Left renal cortex interstitium (tissue), 4 donors: ENCODE measurements at regions not wholly inside any gene's neighbourhood (a gene's known extent, or its start where the extent isn't known, plus 50 kb on each side); places are given as distances from the start of the nearest gene placed in this dataset.
"Not testable (repeated sequence)": the region's sequence is repeated elsewhere in the genome, so short reads cannot be mapped to it uniquely, and the experiment has no call there.

Experiments used
- DNase-seq, 4 donors: peaks; one replicate each; pipeline ENCODE4 v3.0.0-alpha.2; 2013; ENCODE audit warnings: low read depth in 4 of 4, low spot score in 2 of 4, missing footprints in 1 of 4

DNA sequence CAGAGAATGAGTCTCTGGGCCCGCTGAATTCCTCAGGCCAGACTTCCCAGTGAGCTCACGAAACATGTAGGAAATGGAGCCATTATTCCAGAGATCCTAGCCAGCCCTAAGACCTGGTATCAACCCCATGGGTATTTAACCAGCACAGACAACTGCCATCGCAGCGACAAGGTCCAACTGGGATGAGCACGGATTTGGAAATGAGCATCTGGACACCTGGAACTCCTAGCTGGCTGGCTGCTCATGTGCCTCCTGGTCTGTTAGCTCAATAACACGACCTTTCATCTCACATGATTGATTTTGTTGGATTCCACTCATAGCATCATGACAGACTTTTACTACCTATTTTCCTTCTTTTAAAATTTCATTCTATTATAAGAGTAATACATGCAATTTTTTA is 51.0 kb downstream of the POU3F3 start:
- no peak for DNase-seq

- DNase-seq: no peak
Measured at GRCh38 chr2:104909317-104909716, 55.4 kb downstream of the POU3F3 start.

- no peak for DNase-seq
Measured at GRCh38 chr2:104914509-104914908, 60.6 kb downstream of the POU3F3 start.

GRCh38 chr2:104915107-104915793 is 61.3 kb downstream of the POU3F3 start:
- no peak for DNase-seq

DNA sequence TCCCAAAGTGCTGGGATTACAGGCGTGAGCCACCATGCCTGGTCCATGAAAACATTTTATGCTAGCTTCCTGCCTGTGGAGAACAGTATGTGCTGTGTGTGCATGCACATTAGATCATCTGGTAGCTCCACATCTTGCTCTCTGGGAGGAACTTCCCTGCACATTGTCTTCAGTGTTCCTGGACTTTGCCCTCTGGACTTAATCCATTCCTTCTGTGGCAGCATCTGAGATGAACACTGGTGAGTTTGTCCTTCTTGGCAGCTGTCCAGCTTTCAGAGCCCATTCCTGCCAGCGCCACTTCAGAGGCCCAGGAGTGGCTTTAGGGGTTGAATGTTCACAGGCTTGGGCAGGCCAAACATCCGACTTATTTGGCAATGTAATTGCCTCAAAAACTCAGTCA is 65.2 kb downstream of the POU3F3 start:
- DNase-seq: no peak

DNA sequence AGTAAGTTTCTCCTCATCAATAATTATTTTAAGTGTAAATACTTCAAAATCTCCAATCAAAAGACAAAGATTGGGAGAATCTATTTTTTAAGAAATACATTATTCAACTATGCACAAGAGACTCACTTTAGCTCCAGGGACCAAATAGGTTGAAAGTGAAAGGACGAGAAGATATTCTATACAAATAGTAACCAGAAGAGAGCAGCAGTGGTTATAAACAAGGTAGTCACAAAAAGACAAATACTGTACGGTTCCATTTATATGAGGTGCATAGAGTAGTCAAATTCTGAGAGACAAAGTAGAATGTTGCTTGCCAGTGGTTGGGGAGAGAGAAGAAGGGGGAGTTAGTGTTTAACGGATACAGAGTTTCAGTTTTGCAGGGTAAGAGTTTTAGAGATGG is 69.8 kb downstream of the POU3F3 start:
- DNase-seq: no peak

DNA sequence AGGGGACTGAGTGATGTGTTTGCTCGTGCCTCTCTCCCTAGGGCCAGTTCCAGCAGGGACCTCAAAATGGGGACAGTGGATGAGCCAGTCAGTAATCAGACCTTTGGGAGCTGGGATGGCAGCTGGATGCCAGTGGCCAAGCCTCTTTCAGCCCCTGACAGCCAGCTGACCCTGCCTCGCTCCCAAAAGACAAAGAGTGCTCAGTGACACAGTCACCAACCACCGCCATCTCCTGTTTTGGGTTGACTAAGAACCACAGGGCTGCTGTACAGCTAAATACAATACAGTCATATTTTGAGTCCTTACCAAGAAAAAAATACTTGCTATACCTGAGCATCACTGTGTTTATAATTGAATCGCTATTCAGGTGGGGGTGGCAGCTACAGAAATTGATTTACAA is 75.7 kb downstream of the POU3F3 start:
- no peak for DNase-seq

DNA sequence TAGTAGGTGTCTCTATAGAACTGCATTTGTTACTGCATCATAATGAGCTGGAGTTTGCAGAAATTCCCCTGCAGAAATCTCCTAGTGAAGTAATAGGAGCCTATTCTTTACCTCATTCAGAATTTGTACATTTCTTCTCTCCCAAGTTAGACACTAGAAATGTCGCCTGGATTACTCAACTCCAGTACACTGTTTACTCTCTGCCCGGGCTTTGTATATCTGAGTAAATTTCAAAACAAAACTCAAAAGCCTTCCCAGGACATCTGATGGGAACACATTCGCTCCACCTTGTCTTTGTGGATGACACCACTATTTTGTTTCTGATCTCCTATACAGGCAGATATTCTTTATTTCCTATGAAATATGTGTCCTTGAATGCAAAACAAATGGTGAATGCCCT is 76.8 kb downstream of the POU3F3 start:
- DNase-seq: no peak

DNA sequence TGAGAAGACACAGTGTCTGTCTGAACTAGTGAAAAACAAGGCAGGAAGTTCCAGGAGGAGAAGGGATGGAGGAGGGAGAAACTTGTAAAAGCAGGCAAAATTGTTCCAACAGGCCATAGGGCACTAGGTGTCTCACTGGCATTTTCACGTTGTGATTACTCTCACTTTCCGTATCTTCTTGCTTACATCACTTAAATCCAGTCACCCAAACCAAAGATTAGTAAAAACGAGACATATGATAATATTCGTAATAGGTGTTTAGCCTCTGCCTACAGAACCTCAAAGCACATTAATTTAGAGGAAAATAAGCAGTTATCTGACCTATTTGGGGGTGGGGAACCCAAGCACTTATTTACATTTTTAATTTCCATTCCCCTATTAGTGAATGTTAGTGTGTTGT is 78.3 kb downstream of the POU3F3 start:
- DNase-seq: no peak

DNA sequence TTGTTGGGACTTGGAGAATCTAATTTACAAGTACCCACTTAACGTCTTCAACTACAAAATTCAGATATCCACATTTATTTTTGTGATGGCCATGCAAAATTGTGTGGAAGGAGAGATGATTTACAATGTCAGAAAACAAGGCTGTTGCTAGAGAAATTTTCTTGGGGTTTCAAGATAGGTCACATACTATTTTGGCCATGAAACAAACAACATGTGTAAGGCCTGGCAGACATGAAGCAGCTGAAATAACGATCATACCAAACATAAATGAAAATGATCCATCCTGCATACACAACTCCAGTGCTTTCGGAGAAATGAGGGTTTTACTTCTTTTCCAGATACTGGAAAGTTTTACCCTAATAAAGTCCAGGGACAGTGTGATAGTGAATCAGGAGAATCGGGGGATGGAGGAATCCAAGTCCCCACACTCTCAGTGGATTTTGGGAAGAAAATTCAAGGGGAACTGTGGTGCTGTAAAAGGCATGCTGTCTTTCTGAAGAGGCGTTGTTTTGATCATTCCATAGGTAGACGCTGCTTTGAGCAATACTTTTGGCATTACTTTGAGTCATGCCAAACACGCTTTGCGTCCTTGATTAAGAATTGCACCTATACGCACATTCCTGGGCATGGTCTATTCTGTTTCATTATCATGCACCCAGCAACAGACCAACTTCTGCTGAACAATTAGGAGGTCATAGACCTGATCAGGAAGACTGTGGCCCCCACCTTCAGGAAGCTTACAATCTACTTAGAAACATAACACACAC is 79.4 kb downstream of the POU3F3 start:
- no peak for DNase-seq

DNA sequence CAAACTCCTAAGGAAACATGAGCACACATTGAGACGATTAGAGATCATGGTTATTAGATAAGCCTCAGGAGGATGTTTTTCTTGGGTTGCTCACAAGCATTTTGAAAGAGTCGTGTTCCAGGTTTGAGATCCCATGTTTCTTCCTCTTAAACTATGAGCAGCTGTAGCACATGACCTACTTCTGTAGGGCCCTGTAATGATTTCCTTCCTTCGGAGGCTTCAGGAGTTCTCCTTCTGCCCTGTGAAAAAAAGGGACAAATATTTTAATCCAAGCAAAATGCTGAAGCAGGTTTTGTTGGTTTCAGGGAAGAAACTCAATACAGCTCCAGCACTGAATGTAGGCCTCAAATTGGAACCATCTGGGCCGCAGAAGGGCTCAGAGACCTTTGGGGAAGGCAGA is 82.6 kb downstream of the POU3F3 start:
- no peak for DNase-seq

DNA sequence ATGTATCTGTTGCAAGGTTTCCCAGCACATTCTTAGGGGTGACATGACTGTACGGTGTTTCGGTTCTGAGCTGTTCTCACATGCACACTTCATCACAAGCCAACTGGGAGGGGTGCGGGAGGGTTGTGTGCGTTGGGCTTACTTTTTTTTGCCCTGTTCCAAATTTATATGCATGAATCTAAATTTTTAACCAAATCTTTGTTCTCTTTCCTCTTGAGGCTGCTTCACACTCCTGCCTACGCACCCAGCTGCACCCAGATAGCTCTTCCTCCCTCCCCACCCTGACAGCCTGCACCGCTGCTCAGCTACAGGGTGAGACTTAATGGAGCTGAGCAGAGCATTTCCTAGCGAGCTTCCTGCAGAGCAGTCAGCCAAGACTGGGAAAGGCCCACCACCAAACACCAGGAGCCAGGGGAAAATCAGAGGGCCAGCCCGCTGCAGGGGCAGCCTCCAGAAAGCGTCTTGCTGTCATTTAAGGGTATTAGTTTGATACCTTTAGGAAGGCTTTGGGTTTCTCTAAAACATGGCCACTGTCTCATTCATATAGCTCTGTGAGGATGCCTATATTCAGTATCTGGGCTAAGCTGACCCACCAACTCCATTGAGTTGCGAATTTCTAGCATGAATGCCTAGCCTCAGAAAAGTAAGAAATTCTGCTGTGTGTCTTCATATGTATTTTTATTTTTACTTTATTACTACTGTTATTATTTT is 84.5 kb downstream of the POU3F3 start:
- no peak for DNase-seq

DNA sequence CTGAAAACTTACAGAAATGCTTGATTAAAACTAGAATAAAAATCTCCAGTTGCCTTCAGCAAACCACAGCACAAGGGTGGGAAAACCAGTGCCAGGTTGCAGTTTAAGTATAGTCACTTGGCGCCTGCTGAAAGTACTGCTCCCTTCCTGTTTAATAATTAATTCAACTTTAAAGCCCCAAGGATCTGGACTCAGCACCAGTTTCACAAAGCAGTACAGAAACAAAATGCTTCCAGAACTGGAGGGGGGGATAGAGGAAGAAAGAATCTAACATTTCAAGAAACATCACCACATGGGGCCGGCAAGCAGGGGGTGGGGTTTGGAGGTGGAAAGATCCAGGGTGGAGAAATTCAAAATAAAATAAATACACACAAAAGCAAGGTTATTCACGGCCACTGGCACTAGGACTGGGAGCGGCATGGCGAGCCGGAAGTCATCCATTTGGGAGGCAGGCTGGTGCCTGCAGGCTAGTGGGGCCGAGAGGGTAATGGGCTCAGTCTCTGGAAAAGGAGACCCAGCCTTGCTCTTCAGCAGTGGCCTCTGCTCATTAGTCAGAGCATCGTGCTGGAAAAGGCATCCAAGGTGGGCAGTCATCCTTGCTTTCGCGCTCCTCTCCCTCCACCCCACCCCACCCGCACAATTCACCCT is 85.8 kb downstream of the POU3F3 start:
- DNase-seq: no peak

DNA sequence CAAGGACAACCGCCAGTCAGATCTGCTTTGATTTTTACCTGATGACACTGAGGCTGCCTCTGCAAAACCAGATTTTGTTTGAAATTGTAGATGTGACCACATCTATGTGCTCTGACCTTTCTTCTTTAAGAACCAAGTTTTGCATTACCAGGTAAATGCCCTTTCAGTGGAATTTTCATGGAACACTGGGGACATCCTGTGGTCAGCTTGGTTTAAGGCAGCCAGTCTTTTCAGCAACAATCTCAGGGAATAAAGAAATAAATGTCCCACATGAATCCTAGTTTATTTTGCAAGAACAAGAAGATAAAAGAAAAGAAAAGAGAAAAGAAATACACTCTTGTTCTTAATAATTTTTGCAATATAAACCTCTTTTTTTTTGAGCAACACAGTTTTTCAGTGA is 90.6 kb downstream of the POU3F3 start:
- DNase-seq: peak in 1 of 4 donors; percentile 56

DNA sequence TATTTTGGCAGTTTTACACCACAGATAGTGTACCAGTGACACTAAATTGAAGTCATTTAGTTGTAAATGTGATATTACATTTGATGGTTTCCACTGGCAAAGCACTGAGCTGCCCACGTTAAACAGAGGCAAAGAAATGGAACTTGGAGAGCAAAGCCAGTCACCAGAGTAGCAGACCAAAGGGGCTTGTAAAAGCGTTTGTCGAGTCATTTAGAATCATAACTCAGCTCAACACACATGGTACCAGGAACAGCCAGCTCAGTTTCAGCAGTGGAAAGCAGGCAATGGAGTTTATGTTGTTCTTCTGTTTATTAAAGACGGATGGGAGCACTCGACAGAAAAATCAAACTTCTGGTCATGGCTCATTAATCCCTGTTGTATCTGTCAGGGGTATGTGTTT is 91.2 kb downstream of the POU3F3 start:
- DNase-seq: no peak

DNA sequence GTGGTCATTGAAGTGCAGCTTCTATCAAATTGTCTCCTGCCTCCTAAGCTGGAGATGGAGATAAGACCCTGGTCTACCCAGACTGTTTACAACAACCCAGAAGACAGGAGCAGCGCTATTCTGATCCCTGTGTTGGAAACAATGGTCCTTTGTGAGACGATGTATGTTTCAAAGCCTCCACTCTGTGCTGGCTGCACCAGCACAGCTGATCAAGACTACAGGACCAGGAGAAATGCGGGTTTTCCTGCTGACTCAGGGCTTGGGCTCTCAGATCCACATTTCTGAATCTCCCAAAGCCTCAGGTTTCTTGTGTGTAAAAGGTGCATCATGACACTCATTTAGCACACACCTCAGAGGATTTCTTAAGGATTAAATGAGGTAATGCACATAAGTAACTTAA is 92.0 kb downstream of the POU3F3 start:
- DNase-seq: no peak

- DNase-seq: not testable (repeated sequence)
Measured at GRCh38 chr2:104947456-104947855, 90.4 kb upstream of the MRPS9 start.

DNA sequence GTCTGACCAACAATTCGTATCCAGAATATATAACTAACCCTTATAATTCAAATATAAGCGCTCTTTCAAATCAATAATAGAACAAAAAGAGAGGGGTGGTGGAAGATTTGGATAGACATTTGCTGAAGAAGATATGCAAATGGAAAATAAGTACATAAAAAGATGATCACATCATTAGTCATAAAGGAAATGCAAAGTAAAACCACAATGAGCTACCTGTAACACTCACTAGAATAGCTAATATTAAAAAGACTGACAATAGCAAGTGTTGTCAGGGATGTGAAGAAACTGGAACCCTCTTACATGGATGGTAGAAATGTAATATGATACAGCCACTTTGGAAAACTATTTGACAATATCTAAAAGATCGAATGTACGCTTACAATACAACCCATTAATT is 84.9 kb upstream of the MRPS9 start:
- DNase-seq: no peak

DNA sequence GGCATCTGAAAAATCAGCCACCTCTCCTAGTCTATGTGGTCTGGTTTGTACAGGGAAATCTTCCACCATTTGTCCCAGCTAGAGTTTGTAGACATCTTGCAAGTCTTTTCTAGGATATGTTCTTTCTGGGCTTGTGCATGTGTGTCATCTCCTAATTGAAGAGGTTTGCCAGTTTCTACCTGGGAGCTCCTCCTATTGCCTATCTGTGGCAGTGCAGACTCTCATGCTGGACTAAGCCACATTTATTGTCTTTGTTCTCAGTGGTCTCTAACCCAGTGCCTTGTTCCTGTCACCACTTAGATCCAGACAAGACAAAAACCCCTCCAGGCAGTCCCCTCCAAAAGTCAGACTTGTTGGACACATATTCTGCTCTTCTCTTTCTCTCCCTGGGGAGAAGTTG is 72.0 kb upstream of the MRPS9 start:
- no peak for DNase-seq

GRCh38 chr2:104969564-104969963 is 68.3 kb upstream of the MRPS9 start:
- no peak for DNase-seq

DNA sequence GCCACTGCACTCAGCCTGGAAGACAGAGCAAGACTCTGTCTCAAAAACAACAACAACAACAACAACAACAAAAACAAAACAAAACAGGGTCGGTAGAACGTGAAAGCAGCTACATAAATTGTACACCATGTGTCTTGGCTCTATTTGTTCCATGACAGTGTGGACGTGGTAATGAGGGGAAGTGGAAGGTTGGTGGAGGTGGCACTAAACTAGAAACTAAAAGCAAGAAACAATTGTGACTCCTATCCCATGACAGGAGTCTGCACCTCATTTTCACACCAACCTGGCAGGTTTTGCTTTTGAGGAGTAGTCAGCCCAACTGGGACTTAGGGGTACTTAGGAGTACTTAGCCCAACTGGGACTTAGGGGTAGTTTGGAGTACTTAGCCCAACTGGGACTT is 62.5 kb upstream of the MRPS9 start:
- DNase-seq: no peak
